ENCODE measurements at regions not wholly inside any gene's neighbourhood (a gene's known extent, or its start where the extent isn't known, plus 50 kb on each side); places are given as distances from the start of the nearest gene placed in this dataset.

GRCh38 chr10:20948686-20949327 lies 51.7 kb upstream of the NEBL start:
- no peak for DNase-seq (ENCODE audit: low read depth in 2 of 2)

Data from stimulated activated CD8-positive, alpha-beta memory T cell treated with anti-CD3 and anti-CD28 coated beads, Interleukin-2, amount 100 ng/mL, for 48 hours (primary cell).